ENCODE measurements at regions not wholly inside any gene's neighbourhood (a gene's known extent, or its start where the extent isn't known, plus 50 kb on each side); places are given as distances from the start of the nearest gene placed in this dataset.

GRCh38 chr6:140045116-140045515 lies 670.7 kb upstream of the CITED2 start:
- TF ChIP-seq EZH2 (IDR thresholded peaks at IDR 0.05; ENCODE audit: borderline replicate concordance, low read length): no peak
- TF ChIP-seq, protein P1, sequence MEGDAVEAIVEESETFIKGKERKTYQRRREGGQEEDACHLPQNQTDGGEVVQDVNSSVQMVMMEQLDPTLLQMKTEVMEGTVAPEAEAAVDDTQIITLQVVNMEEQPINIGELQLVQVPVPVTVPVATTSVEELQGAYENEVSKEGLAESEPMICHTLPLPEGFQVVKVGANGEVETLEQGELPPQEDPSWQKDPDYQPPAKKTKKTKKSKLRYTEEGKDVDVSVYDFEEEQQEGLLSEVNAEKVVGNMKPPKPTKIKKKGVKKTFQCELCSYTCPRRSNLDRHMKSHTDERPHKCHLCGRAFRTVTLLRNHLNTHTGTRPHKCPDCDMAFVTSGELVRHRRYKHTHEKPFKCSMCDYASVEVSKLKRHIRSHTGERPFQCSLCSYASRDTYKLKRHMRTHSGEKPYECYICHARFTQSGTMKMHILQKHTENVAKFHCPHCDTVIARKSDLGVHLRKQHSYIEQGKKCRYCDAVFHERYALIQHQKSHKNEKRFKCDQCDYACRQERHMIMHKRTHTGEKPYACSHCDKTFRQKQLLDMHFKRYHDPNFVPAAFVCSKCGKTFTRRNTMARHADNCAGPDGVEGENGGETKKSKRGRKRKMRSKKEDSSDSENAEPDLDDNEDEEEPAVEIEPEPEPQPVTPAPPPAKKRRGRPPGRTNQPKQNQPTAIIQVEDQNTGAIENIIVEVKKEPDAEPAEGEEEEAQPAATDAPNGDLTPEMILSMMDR (IDR thresholded peaks at IDR 0.05; ENCODE audit: low read length): no peak
- H3K9me2 ChIP-seq (ENCODE audit: low read depth, low read length): no peaks in the 10 kb centered on the region
- H3K9ac ChIP-seq (ENCODE audit: low read length): no peak overlapping the region
- H3K4me2 ChIP-seq (ENCODE audit: low read length): no peak overlapping the region
- H3K79me2 ChIP-seq (ENCODE audit: insufficient read depth, low read length): no peaks in the 10 kb centered on the region
- H4K20me1 ChIP-seq (ENCODE audit: insufficient read depth, low read length): no peaks in the 10 kb centered on the region
- H3K4me3 ChIP-seq (ENCODE audit: low read depth, low read length, poor library complexity, severe bottlenecking): no peak overlapping the region
- no peaks in the 10 kb centered on the region for H3K9me3 ChIP-seq (ENCODE audit: low read length)
- no peaks in the 10 kb centered on the region for H3K4me1 ChIP-seq (ENCODE audit: insufficient read depth, low read length, severe bottlenecking)
- no peaks in the 10 kb centered on the region for H3K36me3 ChIP-seq (ENCODE audit: insufficient read depth, low read length)
- no peak overlapping the region for H2AFZ ChIP-seq (ENCODE audit: low read length)
- H3K27me3 ChIP-seq (ENCODE audit: insufficient read depth, low read length): no peaks in the 10 kb centered on the region
- H3K27ac ChIP-seq (ENCODE audit: low read depth, low read length, poor library complexity, severe bottlenecking): no peak overlapping the region
- no peaks in the 10 kb centered on the region for H3F3A ChIP-seq (ENCODE audit: insufficient read depth, low read length)

DNA sequence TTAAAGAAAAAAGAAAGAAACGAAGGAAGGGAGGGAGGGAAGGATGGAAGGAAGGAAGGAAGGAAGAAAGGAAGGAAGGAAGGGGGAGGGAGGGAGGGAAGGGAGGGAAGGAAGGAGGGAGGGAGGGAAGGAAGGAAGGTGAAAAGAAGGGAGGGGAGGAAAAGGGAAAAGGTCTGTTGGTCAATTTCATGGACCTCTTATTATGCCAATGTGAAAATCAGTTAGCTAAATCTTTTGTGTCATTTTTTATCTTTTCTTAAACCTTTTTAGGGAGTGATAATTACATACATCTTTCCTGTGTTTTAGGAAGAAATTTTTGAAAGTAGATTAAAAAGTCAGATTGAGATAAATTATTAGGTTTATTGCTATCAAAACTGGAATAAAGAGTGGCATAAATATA lies 670.2 kb upstream of the CITED2 start:
- Histone ChIP-seq H3K4me1 (ENCODE audit: insufficient read depth, low read length, severe bottlenecking) (no peaks in the 10 kb centered on the region), H3K36me3 (ENCODE audit: insufficient read depth, low read length) (no peaks in the 10 kb centered on the region), H3K27ac (ENCODE audit: low read depth, low read length, poor library complexity, severe bottlenecking) (no peak overlapping the region), H3K4me2 (ENCODE audit: low read length) (no peak overlapping the region), H3K9ac (ENCODE audit: low read length) (no peak overlapping the region), H2AFZ (ENCODE audit: low read length) (no peak overlapping the region), H3K4me3 (ENCODE audit: low read depth, low read length, poor library complexity, severe bottlenecking) (no peak overlapping the region), H3K79me2 (ENCODE audit: insufficient read depth, low read length) (no peaks in the 10 kb centered on the region), H3F3A (ENCODE audit: insufficient read depth, low read length) (no peaks in the 10 kb centered on the region), H3K27me3 (ENCODE audit: insufficient read depth, low read length) (no peaks in the 10 kb centered on the region), H4K20me1 (ENCODE audit: insufficient read depth, low read length) (no peaks in the 10 kb centered on the region), H3K9me3 (ENCODE audit: low read length) (no peaks in the 10 kb centered on the region), H3K9me2 (ENCODE audit: low read depth, low read length) (no peaks in the 10 kb centered on the region)
- TF ChIP-seq EZH2 (IDR thresholded peaks at IDR 0.05; ENCODE audit: borderline replicate concordance, low read length): no peak
- TF ChIP-seq, protein P1 (IDR thresholded peaks at IDR 0.05; ENCODE audit: low read length): no peak

DNA sequence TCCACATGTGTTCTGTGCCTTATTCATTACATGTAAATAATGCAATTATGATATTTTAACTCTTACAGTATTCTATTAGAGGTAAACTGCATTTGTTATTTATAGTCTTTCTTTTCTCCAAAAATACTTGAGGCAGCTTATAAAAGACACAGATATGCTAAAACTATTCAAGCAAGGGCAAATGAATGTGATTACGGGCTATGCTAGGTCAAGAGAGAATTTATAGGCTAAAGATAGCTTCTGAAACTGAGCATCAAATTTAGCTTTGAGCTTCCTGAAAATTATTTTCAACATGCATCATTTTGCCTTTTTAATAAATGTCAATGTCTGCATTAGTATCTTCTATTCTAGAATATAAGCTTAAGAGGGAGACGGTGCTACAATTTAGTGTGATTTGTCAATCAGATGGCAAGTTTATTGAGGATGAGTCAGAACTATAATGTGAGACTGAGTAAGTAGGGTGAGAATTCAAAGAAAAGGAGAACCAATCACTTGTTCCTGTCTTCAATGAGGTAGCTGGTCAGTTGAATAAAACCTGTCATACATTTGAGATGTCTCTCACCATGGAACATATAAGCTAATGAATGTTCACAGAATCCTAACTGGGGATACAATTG lies 669.4 kb upstream of the CITED2 start:
- Histone ChIP-seq H3K79me2 (ENCODE audit: insufficient read depth, low read length) (no peaks in the 10 kb centered on the region), H3K9me2 (ENCODE audit: low read depth, low read length) (no peaks in the 10 kb centered on the region), H3F3A (ENCODE audit: insufficient read depth, low read length) (no peaks in the 10 kb centered on the region), H3K27ac (ENCODE audit: low read depth, low read length, poor library complexity, severe bottlenecking) (no peak overlapping the region), H3K9ac (ENCODE audit: low read length) (no peak overlapping the region), H2AFZ (ENCODE audit: low read length) (no peak overlapping the region), H3K27me3 (ENCODE audit: insufficient read depth, low read length) (no peaks in the 10 kb centered on the region), H3K4me3 (ENCODE audit: low read depth, low read length, poor library complexity, severe bottlenecking) (no peak overlapping the region), H3K9me3 (ENCODE audit: low read length) (no peaks in the 10 kb centered on the region), H3K4me2 (ENCODE audit: low read length) (no peak overlapping the region), H4K20me1 (ENCODE audit: insufficient read depth, low read length) (no peaks in the 10 kb centered on the region), H3K36me3 (ENCODE audit: insufficient read depth, low read length) (no peaks in the 10 kb centered on the region), H3K4me1 (ENCODE audit: insufficient read depth, low read length, severe bottlenecking) (no peaks in the 10 kb centered on the region)
- no peak for TF ChIP-seq EZH2 (IDR thresholded peaks at IDR 0.05; ENCODE audit: borderline replicate concordance, low read length)
- TF ChIP-seq, protein P1 (IDR thresholded peaks at IDR 0.05; ENCODE audit: low read length): no peak
